ENCODE measurements at regions not wholly inside any gene's neighbourhood (a gene's known extent, or its start where the extent isn't known, plus 50 kb on each side); places are given as distances from the start of the nearest gene placed in this dataset.

DNA sequence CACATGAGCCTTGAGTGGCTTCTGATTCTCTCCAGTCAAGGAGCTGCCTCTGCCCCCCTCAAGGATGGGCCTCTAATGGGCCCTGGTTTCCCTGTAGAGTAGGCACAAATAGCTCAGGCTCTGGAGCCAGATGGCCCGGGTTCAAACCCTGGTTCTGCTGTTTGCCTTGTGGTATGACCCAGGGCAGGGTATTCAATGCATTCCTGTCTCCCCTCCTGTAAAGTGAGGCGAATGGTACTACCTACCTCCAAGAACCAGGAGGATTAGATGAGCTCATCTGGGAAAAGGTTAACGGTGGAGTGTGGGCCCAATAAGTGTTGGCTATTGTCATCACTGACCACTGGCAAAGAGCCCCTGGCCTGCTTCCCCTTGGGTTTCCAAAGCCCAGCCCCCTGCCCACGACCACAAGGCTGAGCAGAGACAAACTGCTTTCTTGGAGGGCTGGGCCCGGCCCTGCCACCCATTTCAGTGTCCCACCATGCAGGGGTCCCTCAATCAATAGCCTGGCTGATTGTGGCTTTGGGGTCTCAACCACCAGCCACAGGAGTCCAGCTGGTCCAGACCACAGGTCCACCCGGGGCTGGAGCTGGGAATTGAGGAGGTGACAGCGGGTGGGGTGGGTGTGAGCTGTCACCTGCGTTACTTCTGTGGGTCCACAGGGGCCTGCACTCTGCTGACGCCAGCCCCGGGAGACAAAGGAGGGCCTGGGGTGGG, 115.6 kb upstream of the RUNX3 start:
- no peak overlapping the region for H2AK9ac ChIP-seq (replicated peaks; ENCODE audit: low read depth, low read length, poor library complexity)
- no peak overlapping the region for H4K5ac ChIP-seq (ENCODE audit: low read depth, low read length)
- CTCF ChIA-PET = no interaction called here
- ATAC-seq (ENCODE audit: low read depth) (no peak), DNase-seq (no peak)
- H3K4ac ChIP-seq (ENCODE audit: low read depth, low read length) = no peak overlapping the region
- no peak overlapping the region for H3K18ac ChIP-seq (ENCODE audit: low read depth, low read length)
- H4K20me1 ChIP-seq (ENCODE audit: insufficient read depth, low read length) = no peaks in the 10 kb centered on the region
- TF ChIP-seq RFX5 (IDR thresholded peaks at IDR 0.05; ENCODE audit: low read depth, low read length) (no peak), FOS (IDR thresholded peaks at IDR 0.05; ENCODE audit: low read depth, low read length) (no peak), BHLHE40 (IDR thresholded peaks at IDR 0.05; ENCODE audit: low read depth, low read length) (no peak), CHD1 (IDR thresholded peaks at IDR 0.05; ENCODE audit: low read depth, low read length) (no peak), NFE2L2 (IDR thresholded peaks at IDR 0.05; ENCODE audit: low read depth, low read length) (no peak), POLR2A (IDR thresholded peaks at IDR 0.05; ENCODE audit: low read depth, low read length) (no peak), RCOR1 (IDR thresholded peaks at IDR 0.05; ENCODE audit: insufficient replicate concordance, low read length) (no peak), MXI1 (IDR thresholded peaks at IDR 0.05; ENCODE audit: borderline replicate concordance, low read depth, low read length) (no peak), MAZ (IDR thresholded peaks at IDR 0.05; ENCODE audit: borderline replicate concordance, low read depth, low read length) (no peak), SMC3 (IDR thresholded peaks at IDR 0.05; ENCODE audit: low read depth, low read length) (no peak), CEBPB (IDR thresholded peaks at IDR 0.05; ENCODE audit: low read depth, low read length) (no peak), RAD21 (IDR thresholded peaks at IDR 0.05; ENCODE audit: low read length) (no peak), MAFK (IDR thresholded peaks at IDR 0.05; ENCODE audit: low read depth, low read length) (no peak)
- TF ChIP-seq, protein P1, sequence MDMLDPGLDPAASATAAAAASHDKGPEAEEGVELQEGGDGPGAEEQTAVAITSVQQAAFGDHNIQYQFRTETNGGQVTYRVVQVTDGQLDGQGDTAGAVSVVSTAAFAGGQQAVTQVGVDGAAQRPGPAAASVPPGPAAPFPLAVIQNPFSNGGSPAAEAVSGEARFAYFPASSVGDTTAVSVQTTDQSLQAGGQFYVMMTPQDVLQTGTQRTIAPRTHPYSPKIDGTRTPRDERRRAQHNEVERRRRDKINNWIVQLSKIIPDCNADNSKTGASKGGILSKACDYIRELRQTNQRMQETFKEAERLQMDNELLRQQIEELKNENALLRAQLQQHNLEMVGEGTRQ (IDR thresholded peaks at IDR 0.05; ENCODE audit: low read depth, low read length) = no peak
- TF ChIP-seq, protein P2, sequence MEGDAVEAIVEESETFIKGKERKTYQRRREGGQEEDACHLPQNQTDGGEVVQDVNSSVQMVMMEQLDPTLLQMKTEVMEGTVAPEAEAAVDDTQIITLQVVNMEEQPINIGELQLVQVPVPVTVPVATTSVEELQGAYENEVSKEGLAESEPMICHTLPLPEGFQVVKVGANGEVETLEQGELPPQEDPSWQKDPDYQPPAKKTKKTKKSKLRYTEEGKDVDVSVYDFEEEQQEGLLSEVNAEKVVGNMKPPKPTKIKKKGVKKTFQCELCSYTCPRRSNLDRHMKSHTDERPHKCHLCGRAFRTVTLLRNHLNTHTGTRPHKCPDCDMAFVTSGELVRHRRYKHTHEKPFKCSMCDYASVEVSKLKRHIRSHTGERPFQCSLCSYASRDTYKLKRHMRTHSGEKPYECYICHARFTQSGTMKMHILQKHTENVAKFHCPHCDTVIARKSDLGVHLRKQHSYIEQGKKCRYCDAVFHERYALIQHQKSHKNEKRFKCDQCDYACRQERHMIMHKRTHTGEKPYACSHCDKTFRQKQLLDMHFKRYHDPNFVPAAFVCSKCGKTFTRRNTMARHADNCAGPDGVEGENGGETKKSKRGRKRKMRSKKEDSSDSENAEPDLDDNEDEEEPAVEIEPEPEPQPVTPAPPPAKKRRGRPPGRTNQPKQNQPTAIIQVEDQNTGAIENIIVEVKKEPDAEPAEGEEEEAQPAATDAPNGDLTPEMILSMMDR (conservative IDR thresholded peaks at IDR 0.05; ENCODE audit: low read depth, low read length) = no peak
- TF ChIP-seq, protein P3, sequence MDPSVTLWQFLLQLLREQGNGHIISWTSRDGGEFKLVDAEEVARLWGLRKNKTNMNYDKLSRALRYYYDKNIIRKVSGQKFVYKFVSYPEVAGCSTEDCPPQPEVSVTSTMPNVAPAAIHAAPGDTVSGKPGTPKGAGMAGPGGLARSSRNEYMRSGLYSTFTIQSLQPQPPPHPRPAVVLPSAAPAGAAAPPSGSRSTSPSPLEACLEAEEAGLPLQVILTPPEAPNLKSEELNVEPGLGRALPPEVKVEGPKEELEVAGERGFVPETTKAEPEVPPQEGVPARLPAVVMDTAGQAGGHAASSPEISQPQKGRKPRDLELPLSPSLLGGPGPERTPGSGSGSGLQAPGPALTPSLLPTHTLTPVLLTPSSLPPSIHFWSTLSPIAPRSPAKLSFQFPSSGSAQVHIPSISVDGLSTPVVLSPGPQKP (IDR thresholded peaks at IDR 0.05; ENCODE audit: borderline replicate concordance, low read depth, low read length) = no peak
- H2AK5ac ChIP-seq (ENCODE audit: low read depth, low read length) = no peak overlapping the region
- WGBS, 2 experiments (ENCODE audit: extremely low coverage in 2 of 2, insufficient read length in 1 of 2) = no CpG with 5 or more reads among the region's 10 CpGs
- BruUV-seq (replicated peaks) = no TSS peak
- H2AFZ ChIP-seq (replicated peaks; ENCODE audit: low read length, poor library complexity) = no peak overlapping the region
- dilution Hi-C loops (cut with HindIII; ENCODE audit: low sequenced_read_pairs, unreplicated experiment) = no loop called here
- H3K9ac ChIP-seq (ENCODE audit: low read depth, low read length) = no peak overlapping the region
- H4K8ac ChIP-seq (ENCODE audit: low read depth in 2 of 2, low read length in 2 of 2) = no peak overlapping the region
- H3K79me1 ChIP-seq (ENCODE audit: low read depth in 1 of 2, low read length in 2 of 2) = no peaks in the 10 kb centered on the region
- no peak overlapping the region for H2BK120ac ChIP-seq (ENCODE audit: low read depth, low read length)
- H3K4me1 ChIP-seq (ENCODE audit: control insufficient read depth, insufficient read depth, low read length) = no peaks in the 10 kb centered on the region
- H2BK15ac ChIP-seq (ENCODE audit: low read depth, low read length) = no peak overlapping the region
- peaks cover 86% of the 10 kb centered on the region for H3K27me3 ChIP-seq (ENCODE audit: control insufficient read depth, insufficient read depth, low read length)
- no peak overlapping the region for H3K14ac ChIP-seq (replicated peaks; ENCODE audit: low read depth, low read length)
- H3K36me3 ChIP-seq (ENCODE audit: control insufficient read depth, insufficient read depth, low read length) = no peaks in the 10 kb centered on the region
- no peak overlapping the region for H2BK20ac ChIP-seq (ENCODE audit: low read depth, low read length)
- no peak overlapping the region for H3K23ac ChIP-seq (ENCODE audit: low read depth, low read length)
- H3K56ac ChIP-seq (ENCODE audit: extremely low read depth, insufficient read depth, low read length) = no peak overlapping the region
- no peak overlapping the region for H4K91ac ChIP-seq (ENCODE audit: insufficient read depth, low read depth, low read length)
- H3K4me3 ChIP-seq (ENCODE audit: insufficient read depth, low read depth, low read length) = no peak overlapping the region
- in situ Hi-C loops (cut with MboI; ENCODE audit: low sequenced_read_pairs) = no loop called here
- no peaks in the 10 kb centered on the region for H3K9me1 ChIP-seq (ENCODE audit: insufficient read depth, low read length)
- H3K27ac ChIP-seq (ENCODE audit: insufficient read depth, low read length) = no peak overlapping the region
- no peak overlapping the region for H2BK5ac ChIP-seq (ENCODE audit: low read depth, low read length, poor library complexity, severe bottlenecking)
- peaks cover 5% of the 10 kb centered on the region for H3K9me3 ChIP-seq (ENCODE audit: control insufficient read depth, insufficient read depth, low read length)
- intact Hi-C loops (cut with micrococcal nuclease) = no loop called here
- no peak overlapping the region for H3K4me2 ChIP-seq (ENCODE audit: low read depth, low read length)
- POLR2A ChIA-PET (ENCODE audit: unreplicated experiment) = no interaction called here

Data from IMR-90 (cell line).